Right lobe of liver (tissue), 6 donors: ENCODE measurements at regions not wholly inside any gene's neighbourhood (a gene's known extent, or its start where the extent isn't known, plus 50 kb on each side); places are given as distances from the start of the nearest gene placed in this dataset.

Experiments
- ATAC-seq, 4 donors: fragments of 200-7000 bp; cut with Tn5 transposase; one replicate each; pipeline ENCODE4 v1.9.1; 2020; ENCODE audit warnings: mild to moderate bottlenecking in 4 of 4, moderate library complexity in 4 of 4
- DNase-seq, 3 donors: peaks; one replicate each; pipeline ENCODE4 v3.0.0-alpha.2; 2020
- H3K27ac ChIP-seq, 3 donors: fragments of 200-600 bp; one replicate each; pipeline ENCODE4 v1.8.0; 2022
- H3K27me3 ChIP-seq, 2 donors: fragments of 200-600 bp; one replicate each; pipeline ENCODE4 v1.8.0; 2022
- H3K36me3 ChIP-seq, 4 donors: fragments of 200-600 bp; sonication (generic) in 1 of 4; one replicate each; pipeline versions ENCODE4 v1.5.1 to v1.8.0; 2017 to 2022; ENCODE audit warnings: control low read depth in 1 of 4
- H3K4me1 ChIP-seq, 4 donors: fragments of 200-600 bp; sonication (generic) in 1 of 4; one replicate each; pipeline versions ENCODE4 v1.5.1 to v1.8.0; 2017 to 2022; ENCODE audit warnings: control low read depth in 1 of 4
- H3K4me3 ChIP-seq, 3 donors: fragments of 200-600 bp; one replicate each; pipeline ENCODE4 v1.8.0; 2022
- H3K9me3 ChIP-seq, 4 donors: fragments of 200-600 bp; sonication (generic) in 1 of 4; one replicate each; pipeline versions ENCODE4 v1.5.1 to v1.8.0; 2017 to 2022; ENCODE audit warnings: control low read depth in 1 of 4
- CTCF ChIP-seq, 4 donors: fragments of 200-600 bp in 3 of 4; fragments of 450-650 bp in 1 of 4; IDR thresholded peaks; one replicate each; pipeline versions ENCODE4 v1.5.1 to v1.8.0; 2016 to 2022; ENCODE audit warnings: antibody characterized with exemption in 4 of 4, mild to moderate bottlenecking in 2 of 4
- POLR2A ChIP-seq: fragments of 450-650 bp; IDR thresholded peaks from one replicate; pipeline ENCODE4 v1.6.1; 2017; ENCODE audit warnings: antibody characterized with exemption, mild to moderate bottlenecking
- WGBS: methylation state at CpG from one replicate; pipeline ENCODE4 v1.1.6; 2018; ENCODE audit warnings: low coverage, low lambda C conversion rate; ENCODE audit not compliant: insufficient coverage; ENCODE audit errors: missing lambda C conversion rate; 5-methylcytosine and 5-hydroxymethylcytosine counted together
- intact Hi-C, 2 donors: fragments of 100-400 bp; cut with DNase I; formaldehyde crosslinking; loops; one replicate each; pipeline versions ENCODE4 v1.11.2 to v1.14.1; 2022
- donor health status: DM: no; HTN: yes; CAD: no.
- donor health status: DM: no; HTN: no; CAD: no.
- donor health status: DM: no; HTN: no; CAD: no.
- donor health status: DM: no; HTN: yes; CAD: no.
- donor health status: DM: no; HTN: yes; CAD: no.

GRCh38 chr5:97764700-97765099, 581.7 kb upstream of the RIOK2 start:
- 76% methylated on average over 2 of the region's 3 CpGs for WGBS
- Histone ChIP-seq H3K27me3 (no peaks in the 10 kb centered on the region), H3K4me3 (no peak overlapping the region), H3K36me3 (no peaks in the 10 kb centered on the region), H3K4me1 (no peaks in the 10 kb centered on the region), H3K27ac (no peak overlapping the region), H3K9me3 (no peaks in the 10 kb centered on the region)
- intact Hi-C loops: loop anchor here in 1 of 2 donors (5.0 kb wide), 1 partner anchor 52 kb away; no protein-coding TSS in a partner anchor
- DNase-seq (no peak), ATAC-seq (peak in 1 of 4 donors; percentile 31)
- TF ChIP-seq CTCF (IDR thresholded peaks at IDR 0.05) (no peak), POLR2A (no peak)

- no peak for DNase-seq
- H3K36me3 ChIP-seq: no peaks in the 10 kb centered on the region
- no peak for TF ChIP-seq POLR2A
- no peak for TF ChIP-seq CTCF (IDR thresholded peaks at IDR 0.05)
- no peaks in the 10 kb centered on the region for H3K27me3 ChIP-seq
- no peak overlapping the region for H3K27ac ChIP-seq
- intact Hi-C loops: no loop called here
- ATAC-seq: no peak
- H3K9me3 ChIP-seq: no peaks in the 10 kb centered on the region
- H3K4me1 ChIP-seq: no peaks in the 10 kb centered on the region
- 86% methylated on average over 2 of the region's 2 CpGs for WGBS
- H3K4me3 ChIP-seq: no peak overlapping the region
Measured at GRCh38 chr5:97778451-97778850, 595.4 kb upstream of the RIOK2 start.

GRCh38 chr5:97788369-97788768, 605.3 kb upstream of the RIOK2 start:
- Histone ChIP-seq H3K4me3 (no peak overlapping the region), H3K4me1 (no peaks in the 10 kb centered on the region), H3K36me3 (no peaks in the 10 kb centered on the region), H3K9me3 (no peaks in the 10 kb centered on the region), H3K27me3 (no peaks in the 10 kb centered on the region), H3K27ac (no peak overlapping the region)
- TF ChIP-seq CTCF (IDR thresholded peaks at IDR 0.05): no peak
- no peak for ATAC-seq
- DNase-seq: no peak
- WGBS: 45% methylated on average over 1 of the region's 1 CpG
- intact Hi-C loops: no loop called here

- DNase-seq (no peak), ATAC-seq (no peak)
- 30% methylated on average over 1 of the region's 1 CpG for WGBS
- Histone ChIP-seq H3K27ac (no peak overlapping the region), H3K4me3 (no peak overlapping the region), H3K36me3 (no peaks in the 10 kb centered on the region), H3K4me1 (no peaks in the 10 kb centered on the region), H3K27me3 (no peaks in the 10 kb centered on the region), H3K9me3 (no peaks in the 10 kb centered on the region)
- TF ChIP-seq CTCF (IDR thresholded peaks at IDR 0.05) (no peak), POLR2A (no peak)
- intact Hi-C loops: no loop called here
Measured at GRCh38 chr5:97797994-97798451, 615.0 kb upstream of the RIOK2 start.

- no peaks in the 10 kb centered on the region for H3K36me3 ChIP-seq
- no peak overlapping the region for H3K4me3 ChIP-seq
- no peak overlapping the region for H3K27ac ChIP-seq
- TF ChIP-seq CTCF (IDR thresholded peaks at IDR 0.05) (no peak), POLR2A (no peak)
- H3K4me1 ChIP-seq: no peaks in the 10 kb centered on the region
- no peak for DNase-seq
- intact Hi-C loops: no loop called here
- no peak for ATAC-seq
- H3K27me3 ChIP-seq: no peaks in the 10 kb centered on the region
- no peaks in the 10 kb centered on the region for H3K9me3 ChIP-seq
Measured at GRCh38 chr5:97801461-97801860, 618.4 kb upstream of the RIOK2 start.
